ENCODE measurements at regions not wholly inside any gene's neighbourhood (a gene's known extent, or its start where the extent isn't known, plus 50 kb on each side); places are given as distances from the start of the nearest gene placed in this dataset.

- no peak for DNase-seq
Measured at GRCh38 chr20:21936720-21937380, 231.4 kb downstream of the PAX1 start.

DNA sequence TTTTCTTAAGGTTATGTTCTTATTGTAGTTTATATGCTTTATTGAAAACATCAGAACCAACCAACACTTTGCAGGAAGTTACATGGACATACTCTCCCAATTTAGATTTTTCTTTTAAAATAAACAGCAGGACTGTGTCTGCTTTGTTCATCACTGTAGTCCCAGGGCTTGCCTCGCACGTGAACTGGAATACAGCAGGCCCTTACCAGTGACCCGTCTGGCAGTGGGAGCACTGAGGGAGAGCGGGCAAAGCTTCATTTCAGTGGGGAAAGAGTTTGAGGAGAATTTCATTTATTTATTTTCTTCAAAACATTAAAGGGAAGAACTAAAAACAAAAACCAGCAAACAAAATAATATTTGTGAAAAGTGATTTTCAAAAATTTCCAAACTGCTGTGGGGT, 230.8 kb downstream of the PAX1 start:
- DNase-seq, result no peak

GRCh38 chr20:21933526-21933925, 228.1 kb downstream of the PAX1 start:
- no peak for DNase-seq

DNA sequence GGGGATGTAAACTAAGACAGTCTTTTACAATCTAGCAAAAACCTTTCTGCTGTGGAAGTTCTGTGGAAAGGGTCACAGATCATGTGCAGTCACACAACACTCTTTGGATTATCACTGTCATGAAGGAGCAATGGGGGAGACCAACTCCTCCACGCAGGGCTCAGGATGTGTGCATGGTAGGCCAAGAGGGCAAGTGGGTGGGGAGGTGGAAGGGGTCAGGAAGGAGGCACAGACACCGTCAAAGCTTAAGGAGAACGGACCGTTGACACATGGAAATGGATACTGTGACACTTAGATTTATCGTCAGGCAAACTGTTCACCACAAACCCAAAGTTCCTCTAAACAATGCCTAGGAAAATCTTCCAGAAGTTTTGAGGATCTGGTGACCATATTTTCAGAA, 215.8 kb downstream of the PAX1 start:
- DNase-seq, result no peak

GRCh38 chr20:21920211-21920610, 214.7 kb downstream of the PAX1 start:
- no peak for DNase-seq

- no peak for DNase-seq
Measured at GRCh38 chr20:21918398-21918797, 212.9 kb downstream of the PAX1 start.

GRCh38 chr20:21902391-21902790, 196.9 kb downstream of the PAX1 start:
- no peak for DNase-seq

GRCh38 chr20:21901470-21902275, 196.2 kb downstream of the PAX1 start:
- peak; percentile 75 for DNase-seq

DNA sequence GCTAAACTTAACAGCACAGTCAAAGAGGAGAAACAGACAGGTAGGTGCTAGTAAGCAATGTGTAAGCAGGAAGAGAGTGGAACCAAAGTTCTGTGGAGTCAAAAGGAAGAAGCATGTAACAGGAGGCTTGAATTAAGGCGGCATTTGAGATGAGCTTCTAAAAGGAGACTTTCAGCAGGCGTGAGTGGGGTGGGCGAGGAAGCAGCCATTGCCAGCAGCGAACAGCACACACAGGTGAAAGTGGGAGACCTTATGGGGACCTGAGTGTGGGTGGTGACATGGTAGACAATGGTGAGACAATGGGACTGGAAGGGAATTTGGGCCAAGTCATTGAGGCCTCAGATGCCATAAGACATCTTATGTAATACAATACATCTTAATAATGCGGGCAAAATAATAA, 195.0 kb downstream of the PAX1 start:
- no peak for DNase-seq

DNA sequence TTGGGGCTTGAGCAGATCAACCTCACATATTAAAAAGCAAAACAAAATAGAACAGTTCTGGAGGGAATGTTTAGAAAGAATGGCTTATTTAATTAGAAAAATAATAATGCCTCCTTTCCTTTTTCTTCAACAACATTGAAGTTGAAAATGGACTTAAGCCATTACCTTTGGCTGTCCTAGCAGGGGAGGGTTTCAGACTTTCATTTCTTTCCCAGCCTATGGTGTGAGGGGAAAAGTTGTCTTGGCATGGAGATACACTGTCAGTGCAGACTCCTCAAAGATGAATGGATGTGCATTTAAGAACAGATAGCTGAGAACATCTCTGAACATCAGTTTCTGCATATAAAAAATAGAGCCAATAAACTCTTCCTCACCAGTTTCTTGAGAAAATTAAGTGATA, 169.5 kb downstream of the PAX1 start:
- DNase-seq, result no peak

DNA sequence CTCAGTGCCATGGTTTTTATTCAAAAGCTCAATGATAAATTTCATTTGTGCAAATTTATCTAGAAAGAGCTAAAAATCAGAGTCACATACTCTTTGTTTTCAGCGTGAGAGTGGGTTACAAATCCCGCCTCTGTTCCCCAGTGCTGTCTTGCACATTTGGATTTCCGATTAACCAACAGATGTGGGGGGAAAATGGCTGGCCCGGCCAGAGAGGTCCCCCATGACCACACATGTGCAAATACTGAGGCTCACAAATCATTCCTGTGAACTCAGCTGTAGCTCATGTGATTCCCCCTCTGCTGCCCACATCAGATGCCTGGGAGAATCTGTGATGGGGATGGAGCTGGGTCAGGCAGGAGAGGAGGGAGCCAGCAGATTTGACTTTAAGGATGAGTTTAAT, 168.7 kb downstream of the PAX1 start:
- DNase-seq, result peak; percentile 46

DNA sequence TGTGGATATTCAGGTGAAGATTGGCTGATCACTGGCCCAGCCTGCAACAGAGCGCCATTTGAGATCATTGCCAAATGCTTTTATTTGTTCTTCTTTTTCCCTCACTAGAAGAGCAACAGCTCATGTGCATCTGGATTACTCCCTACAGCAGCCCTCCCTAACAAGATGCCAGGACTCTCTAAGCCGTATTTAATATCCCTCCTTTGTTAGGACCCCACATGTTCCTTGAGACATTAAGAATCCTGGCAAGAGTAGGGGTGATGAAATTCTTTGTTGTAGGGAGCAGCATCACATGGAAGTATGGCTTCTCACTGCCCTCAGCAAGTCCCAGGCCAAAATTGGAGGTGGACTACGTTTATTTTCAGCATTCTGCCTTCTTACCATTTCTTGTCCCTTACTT, 167.8 kb downstream of the PAX1 start:
- DNase-seq, result no peak

DNA sequence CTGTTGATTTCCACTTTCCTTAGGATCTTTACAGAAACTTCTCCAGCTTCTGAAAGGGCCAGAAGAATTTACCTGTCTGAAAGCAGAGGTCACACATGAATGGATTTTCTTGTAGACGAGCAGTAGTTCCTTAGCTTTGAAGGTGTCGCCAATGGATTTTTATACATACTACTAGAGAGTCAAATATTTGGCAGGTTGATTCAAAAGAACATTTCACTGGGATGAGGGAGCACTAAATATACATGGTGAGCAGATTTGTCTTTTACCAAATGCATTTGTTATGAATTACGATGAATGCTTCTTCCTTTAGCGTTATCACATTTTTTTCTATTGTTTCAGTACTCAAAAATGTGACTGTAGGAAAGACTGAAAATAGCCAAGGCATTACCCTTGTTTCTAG, 162.3 kb downstream of the PAX1 start:
- DNase-seq, result no peak

GRCh38 chr20:21867353-21867752, 161.9 kb downstream of the PAX1 start:
- no peak for DNase-seq

DNA sequence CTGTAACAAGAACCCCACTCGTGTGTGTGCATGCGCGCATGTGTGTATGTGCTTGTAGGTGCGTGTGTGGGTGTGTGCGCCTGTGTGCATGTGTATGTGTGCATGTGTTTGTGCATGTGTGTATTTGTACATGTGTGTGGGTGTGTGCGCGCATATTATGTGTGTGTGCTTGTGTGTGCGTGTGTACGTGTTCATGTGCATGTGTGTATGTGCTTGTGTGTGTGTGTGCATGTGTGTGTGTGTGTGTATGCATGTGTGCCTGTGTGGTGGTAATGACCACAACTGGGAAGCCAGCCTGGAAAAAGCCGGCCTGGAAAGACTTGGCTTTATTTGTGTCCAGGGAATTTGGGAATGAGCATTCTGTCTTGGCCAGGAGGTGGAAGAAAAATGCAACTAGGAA, 157.5 kb downstream of the PAX1 start:
- DNase-seq, result peak; percentile 59

DNA sequence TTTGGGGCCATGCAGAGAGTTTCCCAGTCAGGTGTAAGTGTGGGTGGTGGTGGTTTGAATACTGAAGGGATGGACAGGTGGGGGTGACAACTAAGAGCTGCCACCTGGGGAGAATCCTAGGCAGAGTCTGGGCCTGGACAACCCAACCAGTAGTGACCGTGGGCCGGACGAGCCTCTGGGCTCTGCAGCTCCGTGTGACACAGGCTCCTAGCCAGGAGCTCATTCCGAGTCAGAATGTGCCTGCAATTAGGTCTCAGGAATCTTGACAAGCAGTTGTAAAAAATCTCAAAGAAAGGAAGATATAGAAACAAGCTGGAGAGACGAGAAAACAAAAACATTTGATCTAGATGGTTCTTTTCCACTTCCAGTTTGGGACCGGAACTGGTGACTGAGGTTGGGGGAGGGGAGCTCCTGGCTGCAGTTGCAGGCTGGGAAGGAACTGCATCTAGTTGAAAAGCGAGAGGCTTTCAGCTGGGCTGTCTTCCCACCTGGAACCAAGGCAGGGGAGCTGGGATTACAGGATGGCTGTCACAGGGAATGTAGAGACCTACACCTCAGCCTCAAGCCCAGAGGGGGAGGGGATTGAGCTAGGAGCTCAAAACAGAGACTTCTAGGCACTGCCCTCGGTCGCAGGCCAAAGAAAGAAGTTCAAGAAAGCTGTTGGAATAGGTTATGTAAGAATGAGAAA, 156.9 kb downstream of the PAX1 start:
- peak; percentile 41 for DNase-seq

DNA sequence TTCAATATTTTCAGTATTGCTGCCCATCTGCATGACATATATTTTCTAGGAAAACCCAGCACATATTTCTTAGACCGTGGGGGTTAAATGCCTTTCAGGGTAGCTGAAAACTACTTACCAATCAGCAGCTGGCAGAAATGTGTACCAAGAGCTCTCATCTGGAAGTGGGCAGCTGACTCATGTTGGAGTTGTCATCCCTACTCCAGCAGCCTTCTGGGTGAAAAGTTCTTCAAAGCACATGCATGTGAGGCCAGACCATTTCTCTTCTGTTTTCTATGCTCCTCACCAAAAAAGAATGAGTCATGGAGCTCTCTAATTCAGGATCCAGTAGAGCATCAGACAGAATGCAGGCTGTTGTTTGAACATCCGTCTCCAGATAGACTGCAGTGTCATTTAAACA, 135.5 kb downstream of the PAX1 start:
- no peak for DNase-seq

DNA sequence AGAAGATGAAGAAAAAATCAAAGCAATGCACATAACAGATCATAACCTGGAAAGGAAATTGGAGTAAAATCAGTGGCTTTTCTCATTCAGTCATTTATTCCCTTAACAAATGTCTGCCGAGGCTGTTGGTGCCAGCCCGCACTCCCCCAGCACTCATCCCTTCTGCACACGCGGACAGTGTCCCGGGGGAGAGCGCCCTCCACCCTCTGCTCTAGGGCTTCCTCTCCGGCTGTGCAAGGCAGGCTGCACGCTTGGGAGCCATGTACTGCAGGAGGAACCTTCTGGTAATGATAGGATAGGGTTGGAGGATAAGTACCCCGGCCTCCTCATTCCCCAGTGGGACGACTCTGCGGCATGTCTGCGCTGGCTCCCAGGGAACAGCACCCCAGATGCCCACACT, 134.5 kb downstream of the PAX1 start:
- DNase-seq, result no peak

DNA sequence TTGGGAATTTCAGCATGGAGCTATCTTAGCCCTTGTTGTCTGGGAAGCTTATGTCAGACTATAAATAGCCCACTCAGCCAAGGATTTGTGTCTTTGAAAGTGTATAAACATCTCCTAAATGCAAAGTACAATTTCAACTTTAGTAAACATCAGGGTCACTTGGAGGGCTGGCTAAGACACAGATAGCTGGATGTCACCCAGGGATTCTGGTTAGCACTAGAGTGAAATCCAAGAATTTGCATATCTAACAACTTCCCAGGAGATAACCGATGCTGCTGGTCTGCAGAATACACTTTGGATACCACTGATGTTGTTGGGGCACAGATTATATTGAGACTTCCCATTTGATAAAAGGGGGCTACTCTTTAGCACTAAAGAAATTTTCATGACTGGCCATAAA, 130.9 kb downstream of the PAX1 start:
- DNase-seq, result no peak

DNA sequence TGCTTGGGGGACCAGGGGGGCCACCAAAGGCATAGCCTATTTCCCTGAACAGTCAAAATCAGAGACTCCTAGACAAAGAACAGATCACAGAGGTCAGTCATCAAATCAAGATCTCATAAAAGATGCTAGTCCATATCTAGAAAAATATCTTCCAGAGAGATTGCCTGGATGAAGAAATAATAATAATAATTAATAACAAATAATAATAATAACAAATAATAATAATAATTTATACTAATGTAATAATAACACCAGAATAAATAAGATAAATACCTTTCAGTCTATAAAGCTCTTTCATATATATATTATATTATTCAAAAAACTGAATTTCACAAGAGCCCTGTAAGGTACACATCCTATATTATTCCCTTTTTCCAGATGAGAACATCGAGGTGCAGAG, 129.6 kb downstream of the PAX1 start:
- no peak for DNase-seq

- DNase-seq, result peak; percentile 69
Measured at GRCh38 chr20:21832442-21833385, 127.2 kb downstream of the PAX1 start.

GRCh38 chr20:21826976-21827375, 121.5 kb downstream of the PAX1 start:
- no peak for DNase-seq

DNA sequence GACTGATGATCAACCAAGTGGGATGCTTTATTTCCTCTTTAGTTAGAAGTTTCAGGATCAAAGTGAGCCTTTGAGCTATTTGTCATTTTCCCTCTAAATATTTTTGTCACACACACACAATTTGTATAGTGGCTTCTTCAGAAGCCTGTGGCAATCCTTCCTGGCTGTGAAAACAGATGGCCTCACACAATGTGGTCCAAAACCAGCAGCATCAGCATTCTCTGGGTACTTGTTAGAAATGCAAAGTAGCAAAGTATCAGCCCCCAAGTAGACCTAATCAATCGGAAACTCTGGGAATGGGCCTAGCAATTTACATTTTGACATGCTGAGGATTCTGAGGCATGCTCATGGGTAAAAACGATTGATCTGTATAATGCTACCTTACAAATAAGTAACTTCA, 115.9 kb downstream of the PAX1 start:
- no peak for DNase-seq

Measured in femur (tissue), 1 donor.